Adrenal gland (tissue), 5 donors: ENCODE measurements at regions not wholly inside any gene's neighbourhood (a gene's known extent, or its start where the extent isn't known, plus 50 kb on each side); places are given as distances from the start of the nearest gene placed in this dataset.

Experiments
- POLR2A ChIP-seq, 2 donors: fragments of 450-650 bp; IDR thresholded peaks; one replicate each; pipeline ENCODE4 v1.6.1; 2017; ENCODE audit warnings: antibody characterized with exemption in 2 of 2, mild to moderate bottlenecking in 2 of 2, moderate library complexity in 1 of 2
- TF ChIP-seq, protein P1 (sequence below), 6 experiments: fragments of 450-650 bp in 4 of 6; fragments of 200-600 bp in 2 of 6; sonication (generic) in 1 of 6; IDR thresholded peaks; 1 replicate in 5 of 6; 2 replicates in 1 of 6; pipeline versions ENCODE4 v1.5.1 to v1.8.0; 2016 to 2021; ENCODE audit warnings: antibody characterized with exemption in 6 of 6, mild to moderate bottlenecking in 2 of 6, moderate library complexity in 1 of 6
- donor health status: DM: no; HTN: no; CAD: no.

DNA sequence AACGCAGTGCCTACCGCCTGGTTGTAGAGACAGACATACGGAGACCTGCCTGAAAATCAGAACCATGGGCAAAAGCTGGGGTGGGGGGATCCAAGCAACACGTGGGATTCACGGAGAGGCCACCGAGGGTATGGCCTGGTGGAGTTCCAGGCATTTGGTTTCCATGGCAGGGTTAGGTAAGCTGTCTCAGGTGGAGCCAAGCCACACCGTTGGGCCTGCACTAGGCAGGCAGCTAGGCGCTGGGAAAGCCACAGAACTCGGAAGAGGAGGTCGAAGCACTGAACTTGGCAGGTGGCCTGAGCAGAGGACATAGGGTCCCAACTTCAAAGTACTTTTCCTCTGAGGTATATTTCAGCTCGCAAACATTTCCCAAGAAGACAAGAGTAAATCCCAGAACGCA, 111.6 kb downstream of the ISL1 start:
- TF ChIP-seq, protein P1, sequence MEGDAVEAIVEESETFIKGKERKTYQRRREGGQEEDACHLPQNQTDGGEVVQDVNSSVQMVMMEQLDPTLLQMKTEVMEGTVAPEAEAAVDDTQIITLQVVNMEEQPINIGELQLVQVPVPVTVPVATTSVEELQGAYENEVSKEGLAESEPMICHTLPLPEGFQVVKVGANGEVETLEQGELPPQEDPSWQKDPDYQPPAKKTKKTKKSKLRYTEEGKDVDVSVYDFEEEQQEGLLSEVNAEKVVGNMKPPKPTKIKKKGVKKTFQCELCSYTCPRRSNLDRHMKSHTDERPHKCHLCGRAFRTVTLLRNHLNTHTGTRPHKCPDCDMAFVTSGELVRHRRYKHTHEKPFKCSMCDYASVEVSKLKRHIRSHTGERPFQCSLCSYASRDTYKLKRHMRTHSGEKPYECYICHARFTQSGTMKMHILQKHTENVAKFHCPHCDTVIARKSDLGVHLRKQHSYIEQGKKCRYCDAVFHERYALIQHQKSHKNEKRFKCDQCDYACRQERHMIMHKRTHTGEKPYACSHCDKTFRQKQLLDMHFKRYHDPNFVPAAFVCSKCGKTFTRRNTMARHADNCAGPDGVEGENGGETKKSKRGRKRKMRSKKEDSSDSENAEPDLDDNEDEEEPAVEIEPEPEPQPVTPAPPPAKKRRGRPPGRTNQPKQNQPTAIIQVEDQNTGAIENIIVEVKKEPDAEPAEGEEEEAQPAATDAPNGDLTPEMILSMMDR (IDR thresholded peaks at IDR 0.05) = no peak
- TF ChIP-seq POLR2A (IDR thresholded peaks at IDR 0.05) = no peak
